Cardiac fibroblast (primary cell): ENCODE measurements at regions not wholly inside any gene's neighbourhood (a gene's known extent, or its start where the extent isn't known, plus 50 kb on each side); places are given as distances from the start of the nearest gene placed in this dataset.
A peak's percentile ranks its signal among the peaks of the same experiment; 100 is the strongest.

Source experiments
- DNase-seq, 2 donors: peaks; one replicate each; pipeline versions ENCODE4 v3.0.0 to v3.0.0-alpha.2; 2010; ENCODE audit warnings: low read depth in 2 of 2
- H3K4me3 ChIP-seq, 2 donors: replicated peaks in 1 of 2; 1 replicate in 1 of 2; 2 replicates in 1 of 2; pipeline ENCODE4 v1.5.1; 2011; ENCODE audit warnings: low read depth in 2 of 2, low read length in 2 of 2, mild to moderate bottlenecking in 2 of 2, moderate library complexity in 1 of 2
- CTCF ChIP-seq: IDR thresholded peaks from one replicate; pipeline ENCODE4 v1.5.1; 2011; ENCODE audit warnings: low read depth, mild to moderate bottlenecking, low read length, inconsistent platforms

- H3K4me3 ChIP-seq = no peak overlapping the region
- no peak for TF ChIP-seq CTCF
- peak; percentile 11 to 12 for DNase-seq
Measured at GRCh38 chrX:141341743-141342142, 99.4 kb upstream of the SPANXC start.

GRCh38 chrX:141341341-141341740 is 99.0 kb upstream of the SPANXC start:
- no peak for TF ChIP-seq CTCF
- no peak overlapping the region for H3K4me3 ChIP-seq
- peak; percentile 77 to 80 for DNase-seq

- peak in 1 of 2 donors; percentile 52 for DNase-seq
- TF ChIP-seq CTCF = no peak
- H3K4me3 ChIP-seq = no peak overlapping the region
Measured at GRCh38 chrX:141320801-141321200, 78.5 kb upstream of the SPANXC start.

GRCh38 chrX:141314441-141314840 is 72.1 kb upstream of the SPANXC start:
- peak; percentile 16 to 23 for DNase-seq
- no peak for TF ChIP-seq CTCF
- H3K4me3 ChIP-seq = no peak overlapping the region

- no peak overlapping the region for H3K4me3 ChIP-seq
- DNase-seq = no peak
- no peak for TF ChIP-seq CTCF
Measured at GRCh38 chrX:141301017-141301416, 58.7 kb upstream of the SPANXC start.
